NCI-H345 treated with DMSO at 0.1 percent for 48 hours (cell line): ENCODE measurements at regions not wholly inside any gene's neighbourhood (a gene's known extent, or its start where the extent isn't known, plus 50 kb on each side); places are given as distances from the start of the nearest gene placed in this dataset.

Experiments
- DNase-seq: peaks from one replicate; lab custom pipeline; 2025; ENCODE audit not compliant: unreplicated experiment; lab: John Stamatoyannopoulos, UW

GRCh38 chr3:70583682-70584081, 271.2 kb upstream of the MDFIC2 start:
- DNase-seq: no peak

GRCh38 chr3:70582803-70583202, 270.4 kb upstream of the MDFIC2 start:
- no peak for DNase-seq

- no peak for DNase-seq
These were observed 267.6 kb upstream of the MDFIC2 start for GRCh38 chr3:70580021-70580420.

GRCh38 chr3:70571696-70572095, 259.3 kb upstream of the MDFIC2 start:
- DNase-seq: no peak

GRCh38 chr3:70570584-70570983, 258.1 kb upstream of the MDFIC2 start:
- DNase-seq: no peak

- DNase-seq: no peak
These were observed 256.2 kb upstream of the MDFIC2 start for GRCh38 chr3:70568626-70569025.

GRCh38 chr3:70565861-70566260, 253.4 kb upstream of the MDFIC2 start:
- no peak for DNase-seq

GRCh38 chr3:70564552-70564951, 252.1 kb upstream of the MDFIC2 start:
- no peak for DNase-seq

GRCh38 chr3:70561796-70562195, 249.4 kb upstream of the MDFIC2 start:
- no peak for DNase-seq

- DNase-seq: no peak
These were observed 246.5 kb upstream of the MDFIC2 start for GRCh38 chr3:70558956-70559355.

- no peak for DNase-seq
These were observed 245.5 kb upstream of the MDFIC2 start for GRCh38 chr3:70557976-70558375.

GRCh38 chr3:70556056-70556455, 243.6 kb upstream of the MDFIC2 start:
- DNase-seq: no peak

- no peak for DNase-seq
These were observed 241.7 kb upstream of the MDFIC2 start for GRCh38 chr3:70554170-70554569.

GRCh38 chr3:70550723-70551319, 238.4 kb upstream of the MDFIC2 start:
- DNase-seq: peak; percentile 5

GRCh38 chr3:70546679-70547078, 234.2 kb upstream of the MDFIC2 start:
- DNase-seq: no peak

- DNase-seq: no peak
These were observed 231.1 kb upstream of the MDFIC2 start for GRCh38 chr3:70543493-70543892.

- DNase-seq: no peak
These were observed 227.5 kb upstream of the MDFIC2 start for GRCh38 chr3:70539908-70540307.

GRCh38 chr3:70532806-70533205, 220.4 kb upstream of the MDFIC2 start:
- DNase-seq: no peak

GRCh38 chr3:70531838-70532489, 219.5 kb upstream of the MDFIC2 start:
- DNase-seq: no peak

- DNase-seq: no peak
These were observed 218.7 kb upstream of the MDFIC2 start for GRCh38 chr3:70531063-70531657.

- DNase-seq: no peak
These were observed 218.2 kb upstream of the MDFIC2 start for GRCh38 chr3:70530626-70531025.

GRCh38 chr3:70527026-70527425, 214.6 kb upstream of the MDFIC2 start:
- no peak for DNase-seq
